ENCODE measurements at regions not wholly inside any gene's neighbourhood (a gene's known extent, or its start where the extent isn't known, plus 50 kb on each side); places are given as distances from the start of the nearest gene placed in this dataset.

DNA sequence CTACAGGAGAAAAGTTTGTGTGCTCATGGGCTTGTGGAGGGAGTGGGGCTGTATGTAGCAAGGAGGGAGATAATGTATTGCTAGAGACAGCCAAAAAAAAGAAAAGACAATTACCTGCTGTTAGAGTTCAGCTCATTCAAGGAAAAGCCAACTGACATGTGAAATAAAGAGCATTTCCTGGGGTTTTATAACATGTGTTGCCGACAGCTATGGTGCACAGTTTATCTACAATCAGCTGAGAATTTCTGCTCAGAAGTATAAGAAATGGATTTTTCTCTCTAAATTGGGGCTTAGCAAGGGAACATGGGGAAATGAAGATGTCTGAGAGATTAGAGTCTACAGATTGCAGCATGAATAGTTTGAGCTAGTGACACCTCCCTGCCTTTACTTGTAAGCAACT is 674.1 kb downstream of the SUCLG1 start:
- no peak for DNase-seq (ENCODE audit: low spot score)

DNA sequence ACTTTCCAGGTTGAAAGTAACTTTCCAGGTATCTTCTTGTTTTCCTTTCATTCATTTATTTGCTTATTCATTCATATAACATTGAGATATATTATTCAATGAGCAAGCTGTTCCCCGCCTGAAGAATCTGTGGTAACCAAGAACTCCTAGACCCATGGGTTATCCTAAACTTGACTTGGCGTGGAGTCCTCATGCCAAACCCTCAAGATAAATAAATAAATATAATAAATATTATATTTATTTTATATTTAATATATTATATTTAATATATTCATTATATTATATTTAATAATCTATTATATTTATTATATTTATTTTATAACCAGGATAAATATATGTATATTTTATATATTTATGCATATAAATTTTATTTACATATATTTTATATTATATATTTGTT is 674.8 kb downstream of the SUCLG1 start:
- DNase-seq (ENCODE audit: low spot score): no peak

DNA sequence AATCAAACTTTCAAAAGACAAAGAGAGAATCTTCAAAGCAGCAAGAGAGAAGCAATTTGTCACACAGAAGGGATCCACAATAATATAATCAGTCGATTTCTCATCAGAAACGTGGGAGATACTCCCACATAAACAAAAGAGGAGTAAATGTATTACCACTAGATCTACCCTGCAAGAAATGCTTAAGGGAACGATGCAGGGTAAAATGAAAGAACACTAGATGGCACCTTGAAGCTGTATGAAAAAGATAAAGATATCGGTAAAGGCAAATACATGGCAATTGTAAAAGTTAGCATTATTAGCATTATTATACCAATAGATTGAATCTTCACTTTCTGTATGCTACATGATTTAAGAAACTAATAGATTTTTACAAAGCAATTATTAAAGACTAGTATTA is 677.0 kb downstream of the SUCLG1 start:
- no peak for DNase-seq (ENCODE audit: low spot score)

DNA sequence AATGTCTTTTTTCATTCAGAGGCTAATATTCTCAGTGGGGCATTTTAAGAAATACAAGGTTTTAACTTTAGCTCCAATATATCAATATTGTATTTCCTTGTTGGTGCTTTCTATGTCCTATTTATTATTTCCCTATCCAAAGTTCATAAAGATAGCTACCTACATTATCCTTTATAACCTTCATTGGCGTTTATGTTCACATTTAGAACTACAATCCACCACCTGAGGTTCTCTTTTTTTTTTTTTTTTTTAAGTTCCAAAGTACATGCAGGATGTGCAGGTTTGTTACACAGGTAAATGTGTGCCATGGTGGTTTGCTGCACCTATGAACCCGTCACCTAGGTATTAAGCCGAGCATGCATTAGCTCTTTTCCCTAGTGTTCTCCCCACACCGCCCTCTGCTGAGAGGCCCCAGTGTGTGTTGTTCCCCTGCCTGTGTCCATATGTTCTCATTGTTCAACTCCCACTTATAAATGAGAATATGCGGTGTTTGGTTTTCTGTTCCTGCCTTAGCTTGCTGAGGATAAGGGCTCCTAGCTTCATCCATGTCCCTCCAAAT is 694.6 kb downstream of the SUCLG1 start:
- DNase-seq (ENCODE audit: low spot score): no peak

DNA sequence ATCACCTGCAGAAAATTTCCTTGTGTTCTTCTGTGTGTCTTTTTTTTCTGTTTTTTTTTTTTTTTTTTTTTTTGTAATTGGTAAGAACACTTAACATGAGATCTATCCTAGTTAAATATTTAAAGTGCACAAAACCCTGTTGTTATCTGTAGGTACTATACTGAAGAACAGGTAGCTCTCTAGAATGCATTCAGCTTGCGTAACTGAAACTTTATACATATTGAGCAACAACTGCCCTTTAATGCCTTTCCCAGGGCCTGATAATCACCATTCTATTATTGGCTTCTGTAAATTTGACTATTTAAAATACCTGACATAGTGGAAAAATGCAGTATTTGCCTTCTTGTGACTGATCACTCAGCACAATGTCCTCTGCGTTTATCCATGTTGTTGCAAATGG is 701.8 kb downstream of the SUCLG1 start:
- DNase-seq (ENCODE audit: low spot score): no peak

DNA sequence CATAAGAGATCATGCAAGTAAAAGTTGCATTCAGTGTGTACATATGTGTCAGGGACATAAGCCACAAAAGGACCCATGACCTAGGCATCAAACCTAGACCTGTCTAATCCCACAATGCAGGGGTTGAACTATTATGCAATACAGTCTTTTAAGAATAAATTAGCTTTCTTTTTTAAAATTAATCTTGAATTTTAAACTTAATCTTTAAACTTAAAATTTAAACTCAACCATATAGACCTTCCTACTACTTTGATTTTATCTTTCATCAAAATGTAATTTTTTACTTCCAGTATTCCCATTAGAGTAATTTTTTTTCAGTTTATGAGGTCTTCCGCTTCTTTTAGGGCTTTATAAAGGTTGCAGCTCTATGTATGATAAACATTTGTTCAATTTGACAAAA is 702.9 kb downstream of the SUCLG1 start:
- DNase-seq (ENCODE audit: low spot score): no peak

DNA sequence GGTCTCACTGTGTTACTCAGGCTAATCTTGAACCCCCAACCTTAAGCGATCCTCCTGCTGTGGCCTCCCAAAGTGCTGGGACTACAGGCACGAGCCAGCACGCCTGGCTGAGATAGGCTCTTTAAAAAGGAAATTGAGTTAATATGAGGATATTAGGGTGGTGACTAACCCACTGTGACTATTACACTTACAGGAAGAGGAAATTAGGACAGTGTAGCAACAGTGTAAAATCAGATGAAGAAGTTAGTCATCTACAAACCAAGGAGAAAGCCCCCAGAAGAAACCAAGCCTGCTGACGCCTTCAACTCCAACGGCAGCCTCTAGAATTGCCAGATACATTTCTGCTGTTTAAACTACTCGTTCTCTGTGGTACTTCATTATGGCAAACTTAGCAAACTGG is 711.9 kb downstream of the SUCLG1 start:
- no peak for DNase-seq (ENCODE audit: low spot score)

DNA sequence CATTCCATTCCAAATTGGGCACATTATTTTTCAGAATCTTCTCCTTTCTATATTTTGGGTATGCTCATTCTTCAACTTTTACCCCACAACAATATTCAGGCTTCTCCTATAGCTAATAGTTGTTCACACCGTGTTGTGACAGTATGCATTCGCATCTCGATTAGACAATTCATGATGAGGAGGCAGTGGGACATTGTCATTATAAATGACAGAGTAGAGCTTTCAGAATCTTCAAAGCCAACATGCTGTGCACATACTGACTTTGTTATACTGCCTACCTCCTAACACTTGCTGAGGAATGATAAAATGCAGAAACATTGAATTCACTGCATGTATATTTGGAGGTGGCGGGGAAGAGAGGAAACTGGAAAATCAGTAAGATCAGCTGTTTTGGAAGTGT is 714.2 kb downstream of the SUCLG1 start:
- DNase-seq (ENCODE audit: low spot score): no peak

DNA sequence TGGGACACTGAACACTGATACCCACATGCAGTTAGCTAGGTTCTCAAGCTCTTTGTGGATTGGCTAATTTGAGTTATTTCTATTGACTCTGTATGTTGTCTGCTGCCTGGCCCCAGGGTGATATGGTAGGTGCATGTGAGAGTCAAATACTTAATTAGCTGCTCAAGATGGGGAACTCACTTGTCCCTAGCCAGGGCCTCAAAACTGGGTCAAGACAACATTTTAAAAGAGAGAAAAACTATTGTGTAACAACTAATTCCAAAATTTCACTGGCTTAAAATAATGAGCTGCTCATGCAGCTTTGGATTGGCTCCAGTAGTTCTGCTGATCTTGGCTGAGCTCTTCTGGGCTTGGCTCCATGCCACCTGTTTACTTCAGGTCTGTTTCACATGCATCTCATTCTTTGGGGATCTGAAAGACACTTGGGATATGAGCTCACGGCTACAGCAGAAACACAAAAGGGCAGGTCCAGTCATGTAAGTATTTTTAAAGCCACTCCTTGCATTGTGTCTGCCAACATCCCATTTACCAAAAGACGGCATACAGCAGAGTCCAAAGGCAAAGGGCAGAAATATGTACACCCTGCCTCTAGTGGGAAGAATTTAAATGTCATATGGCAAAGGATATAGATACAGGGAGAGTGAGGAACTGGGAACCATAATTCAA is 716.8 kb downstream of the SUCLG1 start:
- no peak for DNase-seq (ENCODE audit: low spot score)

DNA sequence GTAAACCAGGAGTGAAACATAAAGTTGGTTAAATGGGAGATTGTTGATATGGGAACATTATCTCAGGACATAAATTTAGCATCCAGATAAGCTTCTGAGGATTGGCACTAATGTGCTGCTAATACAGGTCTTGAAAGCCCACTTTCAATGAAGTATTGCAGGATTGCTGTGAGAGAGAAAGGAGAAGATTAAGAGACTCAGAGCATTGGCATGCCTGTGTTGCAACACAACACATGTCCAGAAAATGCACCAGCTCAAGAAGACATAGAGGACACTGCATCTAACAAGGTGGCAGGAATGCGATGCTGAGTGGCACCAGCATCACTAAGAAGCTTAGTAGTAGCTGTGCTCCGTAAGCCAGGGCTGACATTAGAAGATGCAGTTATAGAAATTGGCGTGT is 728.9 kb downstream of the SUCLG1 start:
- no peak for DNase-seq (ENCODE audit: low spot score)

DNA sequence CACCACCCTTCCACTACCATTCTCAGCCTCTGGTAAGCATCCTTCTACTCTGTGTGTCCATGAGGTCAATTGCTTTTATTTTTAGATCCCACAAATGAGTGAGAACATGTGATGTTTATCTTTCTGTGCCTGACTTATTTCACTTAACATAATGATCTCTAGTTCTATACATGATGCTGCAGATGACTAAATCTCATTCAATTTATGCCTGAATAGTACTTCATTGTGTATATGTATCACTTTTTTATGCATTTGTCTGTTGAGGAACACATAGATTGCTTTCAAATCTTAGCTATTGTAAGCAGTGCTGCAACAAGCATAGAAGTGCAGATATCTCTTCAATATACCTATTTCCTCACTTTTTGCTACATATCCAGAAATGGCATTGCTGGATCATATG is 733.3 kb downstream of the SUCLG1 start:
- no peak for DNase-seq (ENCODE audit: low spot score)

DNA sequence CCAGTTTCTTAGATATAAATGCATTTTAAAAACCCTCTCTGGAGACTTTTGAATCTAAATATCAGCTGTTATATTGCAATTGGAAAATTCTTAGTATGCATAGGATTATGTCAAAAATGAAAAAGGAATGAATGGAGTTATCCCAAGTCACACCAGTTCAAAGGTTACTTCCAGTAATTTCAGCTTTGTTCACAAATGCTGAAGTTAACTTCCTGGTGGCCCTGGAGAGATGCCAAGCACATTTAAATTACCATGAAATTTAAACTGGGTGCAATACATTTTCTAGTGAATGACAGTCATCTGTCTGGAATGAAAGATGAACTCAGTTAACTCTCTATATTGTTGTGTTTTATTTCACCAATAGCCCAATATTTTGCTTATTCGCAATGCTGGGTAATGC is 753.9 kb downstream of the SUCLG1 start:
- DNase-seq (ENCODE audit: low spot score): no peak

DNA sequence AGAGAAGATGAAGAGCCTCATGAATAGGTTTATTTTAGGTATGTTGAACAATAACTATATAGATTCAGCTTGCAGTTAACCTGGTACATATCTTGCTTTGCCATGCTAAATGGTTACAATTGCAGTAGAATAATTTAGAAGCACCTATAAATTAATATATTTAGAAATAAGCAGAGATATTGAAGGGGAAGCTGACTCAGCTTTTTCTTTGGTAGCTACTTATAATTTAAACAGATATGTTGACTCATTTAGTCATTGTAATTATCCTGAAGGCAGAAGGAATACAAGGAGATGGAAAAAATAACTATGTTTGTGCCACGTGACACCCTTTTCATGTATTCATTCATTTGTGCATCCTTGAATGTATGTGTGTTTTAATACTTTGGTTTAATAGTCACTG is 755.5 kb downstream of the SUCLG1 start:
- DNase-seq (ENCODE audit: low spot score): no peak

DNA sequence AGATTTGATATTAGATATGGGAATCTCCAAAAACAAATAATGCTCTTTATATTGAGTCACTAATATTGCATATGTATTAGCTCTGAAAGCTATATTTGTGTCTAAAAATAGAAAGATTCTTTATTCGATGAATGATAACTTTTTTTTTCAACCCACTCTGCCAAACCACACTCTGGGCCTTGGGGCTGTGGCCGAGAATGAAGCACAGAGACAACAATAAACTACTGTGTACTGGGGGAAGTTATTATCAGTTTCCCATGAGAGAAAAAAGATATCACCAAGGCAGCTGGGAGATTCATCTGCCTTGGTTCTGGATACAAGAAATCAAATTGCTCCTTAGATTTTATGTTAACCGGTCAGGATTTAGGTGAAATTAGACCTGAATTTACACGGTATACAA is 762.2 kb downstream of the SUCLG1 start:
- no peak for DNase-seq (ENCODE audit: low spot score)

DNA sequence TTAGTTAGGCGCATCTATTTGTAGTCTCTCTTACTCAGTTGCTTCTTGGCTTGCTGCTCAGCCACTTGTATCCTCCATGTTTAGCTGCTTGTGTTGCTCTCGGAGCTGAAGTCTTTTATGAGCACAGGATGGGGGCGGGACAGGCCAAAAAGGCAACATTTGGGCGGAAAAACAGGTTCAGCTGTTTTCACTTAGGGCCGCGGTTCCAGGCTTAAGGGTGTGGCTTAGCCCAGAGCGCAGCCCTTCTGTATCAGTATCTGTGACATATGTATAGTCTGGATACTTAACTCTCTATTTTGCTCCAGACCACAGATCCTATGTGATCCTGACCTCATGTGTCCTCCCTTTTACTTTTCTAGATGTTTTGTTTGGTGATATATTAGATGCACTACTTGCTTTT is 763.5 kb downstream of the SUCLG1 start:
- no peak for DNase-seq (ENCODE audit: low spot score)

DNA sequence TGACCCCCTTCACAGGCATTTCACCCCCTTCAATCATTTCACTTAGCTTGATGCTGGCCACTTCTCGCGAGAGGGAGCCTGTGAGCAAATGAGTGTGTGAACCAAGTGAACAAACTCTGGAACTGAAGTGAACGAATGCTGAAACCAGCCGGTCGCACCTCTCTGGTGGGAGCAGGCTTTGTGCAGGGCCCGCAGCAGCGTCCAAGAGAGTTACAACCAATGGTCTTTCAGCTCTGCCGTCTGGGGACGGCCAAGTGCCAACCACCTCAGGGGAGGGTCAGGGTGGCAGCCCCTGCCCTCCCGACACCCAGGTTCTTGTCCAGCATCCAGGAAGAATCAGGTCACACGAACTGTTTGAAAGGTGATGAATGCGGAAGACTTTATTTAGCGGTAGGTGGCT is 764.0 kb downstream of the SUCLG1 start:
- no peak for DNase-seq (ENCODE audit: low spot score)

DNA sequence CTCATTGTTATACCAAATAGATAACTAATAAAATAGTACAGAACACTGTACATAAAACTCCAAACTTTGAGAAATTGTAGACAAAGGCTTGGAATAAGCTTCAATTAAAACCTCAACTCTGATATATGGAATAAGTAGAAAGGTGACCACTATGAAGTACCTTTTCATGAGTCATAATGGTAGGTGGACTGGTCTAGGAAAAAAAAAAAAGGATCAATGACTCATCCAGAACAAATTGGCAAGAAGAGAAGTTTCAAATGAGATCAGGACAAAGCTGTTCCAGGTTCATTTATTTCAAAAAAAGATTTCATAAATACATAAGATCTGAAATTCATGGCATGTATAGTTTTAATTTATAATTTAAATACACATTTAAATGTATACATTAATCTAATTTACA is 769.7 kb downstream of the SUCLG1 start:
- no peak for DNase-seq (ENCODE audit: low spot score)

DNA sequence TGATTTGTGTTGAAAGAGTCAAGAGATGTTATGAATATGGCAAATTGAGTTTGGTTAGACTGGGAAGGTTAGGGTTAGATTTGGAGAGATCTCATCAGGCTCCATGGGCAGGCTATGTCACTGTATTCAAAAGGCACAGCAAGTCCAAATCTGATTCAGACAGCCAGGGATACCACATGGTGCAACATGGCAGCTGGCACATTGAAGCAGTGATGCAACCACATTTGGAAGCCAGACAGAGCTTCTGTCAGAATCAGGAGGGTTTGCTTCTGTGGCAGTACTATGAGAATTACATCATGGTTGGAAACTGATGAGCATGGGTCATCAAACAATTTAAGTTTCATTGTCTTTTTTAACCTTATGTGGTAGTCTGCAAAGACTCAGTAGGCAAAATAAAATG is 772.2 kb downstream of the SUCLG1 start:
- DNase-seq (ENCODE audit: low spot score): no peak

DNA sequence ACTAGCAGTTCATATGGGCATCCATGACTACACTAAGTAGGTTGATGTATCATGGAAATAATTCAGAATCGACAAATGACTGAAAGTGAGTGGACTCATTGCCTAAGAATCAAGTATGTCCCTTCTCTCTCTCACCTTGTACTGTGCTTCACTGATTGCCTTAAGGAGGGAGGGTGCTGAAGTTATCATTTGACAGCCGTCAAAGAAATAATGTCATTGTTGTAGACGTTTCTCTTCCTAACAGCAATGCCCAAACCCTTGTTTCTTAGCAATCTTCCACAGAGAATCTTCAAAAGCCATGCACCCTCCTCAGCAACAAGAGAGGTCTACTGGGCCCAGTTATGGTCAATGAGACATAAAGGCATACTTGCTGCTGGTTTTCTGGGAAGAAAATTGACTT is 785.0 kb downstream of the SUCLG1 start:
- DNase-seq (ENCODE audit: low spot score): no peak

DNA sequence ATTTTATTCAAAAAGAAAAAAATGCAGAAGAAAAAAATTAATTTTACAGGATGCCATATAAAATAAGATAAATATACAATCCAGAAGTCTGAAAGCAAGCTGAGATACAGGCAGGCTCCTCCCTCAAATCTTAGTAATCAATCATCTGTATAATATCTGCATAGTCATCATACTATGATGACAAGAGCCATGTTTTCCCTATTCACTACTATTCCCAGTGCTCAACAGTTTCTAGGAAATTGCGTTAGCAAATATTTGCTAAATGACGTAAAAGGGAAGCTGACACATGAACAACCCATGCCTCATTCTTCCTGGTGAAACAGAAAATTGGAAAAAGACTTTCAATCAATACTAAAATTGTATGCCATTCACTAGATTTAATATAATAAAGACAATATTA is 793.2 kb downstream of the SUCLG1 start:
- no peak for DNase-seq (ENCODE audit: low spot score)

DNA sequence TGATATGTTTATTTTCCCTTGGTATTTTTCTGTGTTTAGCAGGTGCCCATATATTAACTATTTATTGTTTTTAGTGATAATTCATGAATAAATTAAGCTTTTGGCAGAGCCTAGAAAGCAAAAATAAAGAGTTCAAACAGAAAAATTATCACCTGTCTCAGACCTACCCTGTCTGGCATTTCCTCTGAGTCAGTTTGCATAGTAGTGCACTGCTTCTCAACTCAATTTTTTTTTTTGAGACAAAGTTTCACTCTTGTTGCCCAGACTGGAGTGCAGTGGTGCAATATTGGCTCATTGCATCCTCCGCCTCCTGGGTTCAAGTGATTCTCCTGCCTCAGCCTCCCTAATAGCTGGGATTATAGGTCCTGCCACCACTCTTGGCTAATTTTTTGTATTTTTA is 793.9 kb downstream of the SUCLG1 start:
- DNase-seq (ENCODE audit: low spot score): no peak

DNA sequence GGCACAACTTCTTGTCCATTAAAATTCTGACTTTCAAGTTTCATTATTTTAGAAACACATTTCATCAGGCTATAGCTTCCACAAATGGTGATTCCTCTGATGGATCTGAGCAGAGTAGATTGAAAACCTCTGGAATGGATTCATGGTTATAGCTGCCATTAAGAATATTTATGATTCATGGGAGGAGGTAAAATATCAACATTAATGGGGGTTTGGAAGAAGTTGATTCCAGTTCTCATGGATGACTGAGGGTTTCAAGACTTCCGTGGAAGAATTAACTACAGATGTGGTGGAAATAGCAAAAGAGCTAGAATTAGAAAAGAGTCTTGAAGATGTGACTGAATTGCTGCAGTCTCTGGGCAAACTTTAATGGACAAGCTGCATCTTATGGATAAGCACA is 797.4 kb downstream of the SUCLG1 start:
- no peak for DNase-seq (ENCODE audit: low spot score)

DNA sequence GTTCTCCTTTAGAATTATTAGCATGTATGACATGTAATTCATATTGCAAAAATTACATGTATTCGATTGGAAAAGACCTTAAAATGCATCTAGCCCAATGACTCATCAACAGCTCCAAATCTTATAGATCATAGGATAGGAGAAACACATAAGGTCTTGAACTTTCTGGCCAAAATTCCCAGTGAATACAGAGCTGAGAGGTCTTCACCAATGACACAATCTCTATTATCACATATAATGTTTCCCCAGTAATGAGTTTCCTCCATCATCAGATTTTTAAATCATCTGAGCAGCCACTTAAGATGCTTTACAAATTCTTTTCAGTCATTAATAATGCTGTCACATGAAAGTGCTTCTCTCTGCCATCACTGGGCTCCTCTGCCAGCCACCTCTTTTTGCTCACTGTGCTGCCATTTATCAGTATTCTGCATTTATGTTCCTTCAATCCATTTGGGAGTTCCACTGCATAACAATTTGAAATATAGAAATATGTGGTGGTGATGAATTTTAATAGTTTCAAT is 804.9 kb downstream of the SUCLG1 start:
- no peak for DNase-seq (ENCODE audit: low spot score)

DNA sequence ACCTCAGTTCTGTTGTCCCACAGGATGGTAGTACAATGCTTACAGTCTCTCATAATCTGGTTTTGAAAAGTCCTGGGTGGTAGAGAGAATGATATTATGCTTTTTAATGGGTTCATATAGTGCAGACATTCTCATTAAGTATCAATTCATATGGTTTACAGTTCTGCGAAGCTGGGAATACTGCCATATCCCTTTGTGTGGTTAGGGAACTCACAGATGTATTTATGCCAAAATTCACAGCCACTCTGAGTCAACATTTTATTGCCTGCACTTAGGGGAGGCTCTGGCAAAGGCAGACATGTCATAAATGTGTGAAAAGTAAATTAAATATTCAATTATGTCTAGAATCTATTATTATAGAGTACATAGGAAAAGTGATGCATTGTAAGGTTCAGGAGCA is 808.2 kb downstream of the SUCLG1 start:
- DNase-seq (ENCODE audit: low spot score): no peak
